ENCODE measurements at regions not wholly inside any gene's neighbourhood (a gene's known extent, or its start where the extent isn't known, plus 50 kb on each side); places are given as distances from the start of the nearest gene placed in this dataset.

DNA sequence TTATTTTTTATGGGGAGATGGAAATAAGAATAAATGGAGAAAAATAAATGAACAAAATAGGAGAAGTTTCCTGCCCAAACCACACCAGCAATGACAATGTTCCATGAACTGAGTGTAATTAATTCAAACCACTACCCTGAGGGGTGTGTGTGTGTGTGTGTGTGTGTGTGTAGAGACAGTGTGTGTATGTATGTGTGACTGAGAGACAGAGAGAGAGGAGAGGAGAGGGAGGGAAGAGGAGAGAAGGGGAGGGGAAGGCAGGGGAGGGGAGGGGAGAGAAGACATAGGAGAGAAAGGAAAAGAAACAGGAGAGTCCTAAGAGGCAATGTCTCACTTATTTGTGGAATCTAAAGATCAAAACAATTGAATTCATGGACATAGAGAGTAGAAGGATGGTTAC lies 65.0 kb upstream of the POU2AF1 start:
- DNase-seq (ENCODE audit: low read depth, low spot score) = no peak

DNA sequence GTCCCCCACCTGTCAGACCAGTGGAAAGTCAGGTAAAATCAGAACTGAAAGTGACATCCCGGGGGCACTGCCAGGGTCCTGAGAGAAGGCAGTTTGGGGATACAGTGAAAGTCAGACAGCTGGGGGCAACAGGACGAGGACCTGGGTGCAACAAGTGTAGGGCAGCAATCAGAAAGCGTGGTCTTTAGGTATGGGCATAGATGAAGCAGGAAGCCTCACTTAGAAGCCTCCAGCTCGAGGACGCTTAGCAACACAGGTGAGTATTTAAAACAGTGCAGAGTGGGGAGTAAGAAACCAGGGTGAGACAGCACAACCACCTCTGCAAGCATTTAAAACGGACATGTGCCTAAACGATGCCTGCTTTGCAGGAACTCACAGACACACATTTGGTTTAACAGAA lies 64.6 kb upstream of the POU2AF1 start:
- no peak for DNase-seq (ENCODE audit: low read depth, low spot score)

DNA sequence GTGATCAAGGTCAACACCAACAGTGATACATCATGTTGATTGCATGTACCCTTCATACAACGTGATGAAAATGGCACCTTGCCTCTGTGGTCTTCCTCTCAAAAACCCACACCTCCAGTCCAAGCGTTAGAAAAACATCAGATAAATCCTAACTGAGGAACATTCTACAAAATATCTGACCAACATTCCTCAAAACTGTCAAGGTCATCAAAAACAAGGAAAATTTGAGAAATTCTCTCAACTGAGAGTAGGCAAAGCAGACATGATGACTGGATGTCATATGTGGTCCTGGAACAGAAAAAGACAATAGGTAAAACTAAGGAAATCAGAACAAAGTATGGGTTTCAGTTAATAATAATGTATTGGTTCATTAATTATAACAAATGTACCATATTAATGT lies 64.0 kb upstream of the POU2AF1 start:
- DNase-seq (ENCODE audit: low read depth, low spot score) = no peak

DNA sequence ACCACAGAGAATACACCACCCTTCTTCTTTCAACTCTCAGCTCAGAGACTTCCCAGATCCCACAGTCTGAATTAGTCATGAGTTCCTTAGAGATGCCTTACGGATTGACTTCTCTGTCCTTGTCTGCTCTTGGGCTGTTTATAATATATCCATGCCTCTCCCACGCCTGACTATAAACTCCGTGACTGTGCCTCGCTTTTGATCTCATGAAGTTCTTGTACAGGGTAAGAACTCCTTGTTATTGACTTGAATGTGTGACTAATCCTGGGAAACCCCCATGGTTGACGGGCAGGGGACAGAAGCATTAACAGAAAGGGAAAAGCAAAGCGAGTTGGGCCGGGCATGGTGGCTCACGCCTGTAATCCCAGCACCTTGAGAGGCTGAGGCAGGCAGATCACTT lies 62.4 kb upstream of the POU2AF1 start:
- DNase-seq (ENCODE audit: low read depth, low spot score) = peak; percentile 30

DNA sequence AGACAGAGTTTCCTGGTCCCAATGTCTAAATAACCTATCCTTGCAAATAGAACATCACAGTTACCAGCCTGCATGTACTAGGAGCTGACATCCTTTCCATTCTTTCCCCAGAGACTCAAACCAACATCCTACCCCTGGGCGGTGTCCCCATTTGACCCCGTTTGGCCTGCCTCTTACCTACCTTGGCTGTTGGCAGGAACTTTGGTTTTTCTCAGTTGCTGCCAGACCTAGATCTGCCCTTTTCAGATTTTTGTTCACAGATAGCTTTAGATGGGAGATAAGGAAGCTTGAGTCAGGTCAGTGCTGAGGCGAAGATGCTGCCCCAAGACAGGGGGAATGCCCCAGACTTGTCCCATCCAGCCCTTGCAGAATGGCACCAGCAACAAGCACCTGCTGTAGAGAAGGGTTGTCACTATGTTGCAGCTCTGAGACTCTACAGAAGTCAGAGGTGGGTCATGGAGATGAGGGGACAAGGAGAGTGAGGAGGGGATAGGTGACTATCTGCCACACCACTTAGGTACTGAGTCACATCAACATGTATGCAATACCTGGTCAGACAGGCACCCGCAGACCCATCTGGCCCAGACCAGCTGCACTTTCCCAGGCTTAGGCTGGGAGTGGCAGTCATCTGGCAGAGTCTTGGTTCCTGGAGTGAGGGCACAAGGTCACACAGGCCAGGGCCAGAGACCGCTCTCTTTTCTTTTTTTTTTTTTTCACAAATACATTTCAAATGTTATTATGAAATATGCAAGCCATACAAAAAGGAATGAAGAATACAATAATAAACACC lies 61.5 kb upstream of the POU2AF1 start:
- DNase-seq (ENCODE audit: low read depth, low spot score) = no peak

DNA sequence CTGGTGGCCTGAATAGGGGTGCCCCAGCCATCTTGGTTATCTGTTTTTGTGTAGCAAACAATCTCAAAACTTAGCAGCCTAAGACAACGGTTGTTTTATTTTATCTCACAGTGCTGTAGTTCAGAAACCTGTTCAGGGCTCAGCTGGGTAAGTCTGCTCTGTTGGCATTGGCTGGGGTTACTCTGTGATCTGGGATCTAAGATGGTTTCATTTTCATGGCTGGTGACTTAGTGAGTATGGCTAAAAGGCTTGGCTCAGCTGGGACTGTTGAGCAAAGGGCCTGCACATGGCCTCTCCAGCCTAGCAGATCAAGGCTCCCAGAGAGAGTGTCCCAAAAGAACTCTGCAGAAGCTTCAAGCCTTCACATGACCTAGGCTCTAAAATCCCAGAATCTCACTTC lies 60.8 kb upstream of the POU2AF1 start:
- DNase-seq (ENCODE audit: low read depth, low spot score) = no peak

DNA sequence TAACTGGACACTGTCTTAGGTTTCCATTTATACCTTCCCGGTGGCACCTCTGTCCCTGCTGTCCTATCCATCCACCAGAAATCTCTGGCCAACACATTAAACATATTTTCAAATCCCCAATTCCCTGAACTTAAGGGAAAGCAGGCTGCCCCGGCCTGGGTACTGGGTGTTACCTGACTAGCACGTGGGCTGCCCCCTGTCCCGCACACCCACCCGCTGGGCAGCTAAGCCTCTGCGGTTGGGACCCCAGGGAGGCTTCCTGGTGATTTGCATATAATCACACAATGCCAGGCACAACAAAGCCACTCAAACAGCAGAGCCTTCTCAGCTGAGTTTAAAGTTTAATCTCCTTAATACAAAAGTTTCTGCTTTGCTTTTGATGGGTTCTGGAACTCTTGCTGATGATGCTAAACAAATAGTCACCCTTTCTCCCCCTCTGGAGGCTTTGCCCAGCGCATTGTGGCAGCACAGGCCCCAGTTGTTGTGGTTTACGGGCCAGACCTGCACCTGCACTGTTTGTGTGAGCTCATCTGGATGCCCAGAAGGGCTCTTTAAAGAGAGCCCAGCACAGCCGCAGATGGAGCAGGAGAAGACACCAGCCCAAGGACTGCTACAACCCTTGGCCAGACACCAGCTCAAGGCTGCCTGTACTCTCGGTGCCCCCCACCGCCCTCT lies 59.9 kb upstream of the POU2AF1 start:
- DNase-seq (ENCODE audit: low read depth, low spot score) = no peak

DNA sequence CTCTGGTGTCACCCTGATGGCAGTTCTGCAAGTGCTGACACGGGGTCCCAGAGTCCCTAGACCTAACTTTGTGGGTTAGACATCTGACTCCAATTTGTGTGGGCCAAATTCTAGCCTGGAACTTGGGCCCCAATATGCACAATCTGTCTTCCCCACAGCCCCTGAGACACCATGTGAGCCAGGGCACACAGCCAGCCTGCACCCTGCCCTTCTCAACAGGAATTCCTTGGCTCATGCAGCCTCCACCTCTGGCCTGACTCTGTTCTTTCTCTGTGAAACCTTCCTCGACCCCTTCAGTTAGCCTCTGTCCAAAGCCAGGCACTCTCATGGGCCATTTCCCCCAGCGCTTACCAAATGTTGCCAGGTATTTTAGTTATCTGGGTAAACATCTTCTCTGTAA lies 59.1 kb upstream of the POU2AF1 start:
- DNase-seq (ENCODE audit: low read depth, low spot score) = no peak

DNA sequence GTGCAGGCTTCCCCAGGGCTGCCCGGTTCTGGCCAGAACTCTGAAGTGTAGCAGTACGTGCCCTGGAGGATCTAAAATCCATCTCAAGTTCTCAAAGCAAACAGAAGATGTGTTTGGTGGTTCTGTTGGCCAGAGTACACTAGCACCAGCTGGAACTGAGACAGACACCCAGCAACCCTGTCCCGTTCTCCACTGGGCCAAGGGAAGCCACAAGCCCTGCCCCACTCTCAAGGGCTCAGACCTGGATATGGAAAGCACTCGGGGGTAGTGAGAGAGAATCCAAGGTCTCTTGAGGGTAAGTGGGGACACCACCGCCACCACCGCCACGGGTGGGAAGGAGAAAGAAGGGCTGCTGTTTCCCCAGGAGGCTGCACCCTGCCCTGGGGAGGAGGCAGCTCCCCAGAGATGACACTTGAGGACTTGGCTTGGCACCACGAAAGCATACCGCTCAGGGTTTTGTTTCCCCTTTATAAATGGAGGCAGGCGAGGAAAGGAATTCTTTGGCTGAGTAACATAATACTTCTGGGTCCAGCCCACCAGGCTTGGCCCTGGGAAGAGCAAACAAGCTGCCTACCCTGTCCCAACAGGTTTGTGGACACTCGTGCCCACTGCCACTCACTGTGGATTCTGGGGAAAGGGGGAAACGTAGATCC lies 56.1 kb upstream of the POU2AF1 start:
- DNase-seq (ENCODE audit: low read depth, low spot score) = no peak

DNA sequence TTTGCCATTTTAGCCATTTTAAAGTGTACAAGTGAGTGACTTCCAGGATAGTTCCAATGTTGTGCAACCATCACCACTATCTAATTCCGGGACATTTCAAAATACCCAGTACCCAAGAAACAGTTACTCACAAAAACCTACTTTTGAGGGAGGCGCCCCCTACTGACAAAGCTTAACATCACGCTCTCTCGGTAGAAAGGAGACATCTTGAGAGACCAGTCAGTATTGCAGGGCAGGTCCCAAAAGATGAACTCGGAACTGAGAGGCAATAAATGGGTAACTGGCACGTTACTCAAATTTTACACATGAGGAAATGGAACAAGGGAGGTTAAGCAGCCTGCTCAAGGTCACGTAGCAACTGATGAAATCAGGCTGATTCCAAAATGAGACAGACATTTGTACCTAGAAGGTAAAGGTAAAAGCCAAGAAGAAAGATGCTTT lies 50.0 kb upstream of the POU2AF1 start:
- no peak for DNase-seq (ENCODE audit: low read depth, low spot score)
